Left ventricle myocardium inferior (tissue), 1 donor: ENCODE measurements at regions not wholly inside any gene's neighbourhood (a gene's known extent, or its start where the extent isn't known, plus 50 kb on each side); places are given as distances from the start of the nearest gene placed in this dataset.

Source experiments
- DNase-seq: peaks from one replicate; pipeline ENCODE4 v3.0.0-alpha.2; 2020
- H3K27ac ChIP-seq: fragments of 200-600 bp; replicated peaks from 2 replicates; pipeline ENCODE4 v1.8.0; 2021
- H3K27me3 ChIP-seq: fragments of 200-600 bp; 2 replicates; pipeline ENCODE4 v1.8.0; 2021; ENCODE audit warnings: low read depth
- H3K36me3 ChIP-seq: fragments of 200-600 bp; 2 replicates; pipeline ENCODE4 v1.8.0; 2021
- H3K4me1 ChIP-seq: fragments of 200-600 bp; 2 replicates; pipeline ENCODE4 v1.8.0; 2021
- H3K4me3 ChIP-seq: fragments of 200-600 bp; 2 replicates; pipeline ENCODE4 v1.8.0; 2021; ENCODE audit warnings: mild to moderate bottlenecking, moderate library complexity
- H3K9me3 ChIP-seq: fragments of 200-600 bp; replicated peaks from 2 replicates; pipeline ENCODE4 v1.8.0; 2021
- CTCF ChIP-seq: fragments of 200-600 bp; IDR thresholded peaks from 2 replicates; pipeline ENCODE4 v1.8.0; 2021; ENCODE audit warnings: antibody characterized with exemption, mild to moderate bottlenecking, borderline replicate concordance
- intact Hi-C: fragments of 100-400 bp; cut with micrococcal nuclease; formaldehyde crosslinking; loops from one replicate; pipeline ENCODE4 v1.11.0; 2022
- donor health status: DM: no; HTN: yes; CAD: no; lungs with severe emphysema.

DNA sequence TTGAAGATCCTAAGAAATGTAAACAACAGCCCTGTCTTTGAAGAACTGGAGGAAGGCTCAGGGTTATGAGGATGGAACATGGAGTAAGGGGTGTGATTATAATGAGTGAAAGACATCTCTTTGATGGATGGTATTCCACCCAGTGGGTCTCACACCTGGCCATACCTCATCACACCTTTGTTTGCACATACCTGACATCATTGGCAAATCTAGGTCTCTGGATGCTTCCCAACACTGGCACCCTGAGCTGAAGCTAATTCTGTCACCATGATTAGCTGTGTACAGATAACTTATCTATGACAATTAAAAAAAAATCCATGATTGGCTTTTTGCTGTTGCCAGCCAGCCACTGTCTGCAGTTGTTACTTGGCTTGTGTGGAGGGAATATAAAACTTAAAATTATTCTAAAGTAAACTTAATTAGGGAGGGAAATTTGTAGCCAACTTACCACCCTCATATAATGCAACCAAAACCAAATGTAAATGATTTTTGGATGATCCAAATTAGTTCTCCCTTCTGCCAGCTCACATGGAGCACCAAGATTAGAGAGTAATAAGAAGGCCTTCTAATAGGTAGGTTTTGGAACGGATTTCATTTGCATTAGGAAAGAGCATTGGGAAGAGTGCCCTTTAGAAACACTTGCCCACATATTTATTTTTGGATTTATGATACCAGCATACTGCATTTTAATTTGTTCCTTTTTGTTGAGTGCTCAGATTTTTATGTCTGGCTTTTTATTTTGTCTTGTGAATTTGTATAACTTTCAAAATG is 249.5 kb downstream of the SOX4 start:
- no peak for TF ChIP-seq CTCF
- H3K27ac ChIP-seq, result peak overlapping the region; percentile 67
- H3K27me3 ChIP-seq, result no peaks in the 10 kb centered on the region
- H3K4me1 ChIP-seq, result peaks cover 52% of the 10 kb centered on the region
- intact Hi-C loops, result no loop called here
- H3K4me3 ChIP-seq, result no peak overlapping the region
- DNase-seq, result no peak
- no peaks in the 10 kb centered on the region for H3K9me3 ChIP-seq
- H3K36me3 ChIP-seq, result no peaks in the 10 kb centered on the region

- Histone ChIP-seq H3K4me1 (peaks cover 55% of the 10 kb centered on the region), H3K27ac (peak overlapping the region; percentile 67), H3K9me3 (no peaks in the 10 kb centered on the region), H3K36me3 (no peaks in the 10 kb centered on the region), H3K4me3 (no peak overlapping the region), H3K27me3 (no peaks in the 10 kb centered on the region)
- no peak for DNase-seq
- intact Hi-C loops, result no loop called here
- no peak for TF ChIP-seq CTCF
Measured at GRCh38 chr6:21844120-21844917, 250.8 kb downstream of the SOX4 start.

- H3K4me1 ChIP-seq, result peaks cover 55% of the 10 kb centered on the region
- H3K9me3 ChIP-seq, result no peaks in the 10 kb centered on the region
- DNase-seq, result no peak
- peak overlapping the region; percentile 67 for H3K27ac ChIP-seq
- no peaks in the 10 kb centered on the region for H3K36me3 ChIP-seq
- no peak for TF ChIP-seq CTCF
- intact Hi-C loops, result no loop called here
- H3K27me3 ChIP-seq, result no peaks in the 10 kb centered on the region
- no peak overlapping the region for H3K4me3 ChIP-seq
Measured at GRCh38 chr6:21845018-21845417, 251.5 kb downstream of the SOX4 start.

GRCh38 chr6:21845439-21846140 is 252.0 kb downstream of the SOX4 start:
- Histone ChIP-seq H3K4me3 (no peak overlapping the region), H3K4me1 (peaks cover 55% of the 10 kb centered on the region), H3K9me3 (no peaks in the 10 kb centered on the region), H3K27me3 (no peaks in the 10 kb centered on the region), H3K27ac (peak overlapping the region; percentile 67), H3K36me3 (no peaks in the 10 kb centered on the region)
- no peak for TF ChIP-seq CTCF
- no peak for DNase-seq
- intact Hi-C loops, result no loop called here

DNA sequence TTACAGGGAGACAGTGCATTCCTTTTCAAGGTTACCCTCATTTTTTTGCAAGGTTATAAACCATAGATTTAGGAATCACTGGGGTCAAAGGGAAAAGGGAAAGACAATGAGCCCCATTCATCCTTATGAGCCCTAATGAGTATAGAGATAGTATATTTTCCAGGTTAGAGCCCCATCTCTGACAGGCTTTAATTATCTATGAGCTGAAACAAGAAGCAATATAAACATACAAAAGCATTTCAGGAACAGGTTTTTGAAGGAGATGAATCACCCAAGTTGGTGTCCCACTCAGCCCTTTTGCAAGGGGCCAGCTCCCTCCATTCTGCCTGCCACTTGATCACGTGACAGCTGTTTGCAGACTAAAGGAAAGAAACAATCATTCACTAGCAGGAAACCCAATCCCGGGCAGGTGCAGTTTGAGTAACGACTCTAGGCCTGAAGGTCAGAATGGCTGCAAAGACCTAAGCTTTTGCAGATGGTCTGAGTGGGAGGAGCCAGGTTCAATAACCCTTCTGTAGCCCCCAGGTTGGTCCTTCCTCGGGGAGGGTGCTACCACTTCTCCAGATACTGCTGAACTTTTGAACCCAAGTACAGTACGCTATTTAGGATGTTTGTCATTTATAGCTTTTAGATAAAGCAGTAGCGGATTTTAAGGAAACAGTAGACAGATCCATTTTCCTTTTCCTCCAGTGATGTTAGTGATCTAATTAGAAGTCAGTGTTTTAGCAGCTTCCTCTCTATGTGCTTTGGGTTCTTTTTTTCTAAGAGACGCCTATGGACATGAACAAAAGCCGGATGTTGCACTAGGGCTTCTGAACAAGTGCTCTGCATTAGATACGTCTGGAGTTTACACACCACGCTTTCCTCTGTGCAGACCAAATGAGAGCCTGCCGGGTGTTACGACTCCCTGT is 253.2 kb downstream of the SOX4 start:
- H3K4me1 ChIP-seq, result peaks cover 55% of the 10 kb centered on the region
- intact Hi-C loops, result no loop called here
- DNase-seq, result no peak

More for the DNA sequence above, 253.2 kb downstream of the SOX4 start:
- Histone ChIP-seq H3K27me3 (no peaks in the 10 kb centered on the region), H3K36me3 (no peaks in the 10 kb centered on the region), H3K9me3 (no peaks in the 10 kb centered on the region), H3K27ac (peak overlapping the region; percentile 69), H3K4me3 (peak overlapping the region; percentile 5)
- no peak for TF ChIP-seq CTCF
